Natural killer cell (primary cell): ENCODE measurements at regions not wholly inside any gene's neighbourhood (a gene's known extent, or its start where the extent isn't known, plus 50 kb on each side); places are given as distances from the start of the nearest gene placed in this dataset.

Source experiments
- ATAC-seq, 3 donors: fragments of 150-1000 bp in 2 of 3; fragments of 200-7000 bp in 1 of 3; cut with Tn5 transposase; 1 replicate in 1 of 3; 2 replicates in 2 of 3; pipeline ENCODE4 v1.10.0; 2021; ENCODE audit warnings: mild to moderate bottlenecking in 2 of 3, moderate library complexity in 2 of 3
- DNase-seq, 2 donors: peaks; one replicate each; pipeline versions ENCODE4 v3.0.0 to v3.0.0-alpha.2; 2013 to 2021; ENCODE audit warnings: mixed read lengths in 1 of 2
- H3K27ac ChIP-seq: one replicate; pipeline ENCODE4 v1.5.1; 2013; ENCODE audit warnings: mild to moderate bottlenecking, low read length
- H3K27me3 ChIP-seq: one replicate; pipeline ENCODE4 v1.6.1; 2013; ENCODE audit warnings: low read length; ENCODE audit not compliant: control insufficient read depth, insufficient read depth
- H3K36me3 ChIP-seq: one replicate; pipeline ENCODE4 v1.6.1; 2013; ENCODE audit warnings: low read length; ENCODE audit not compliant: control insufficient read depth, insufficient read depth
- H3K4me1 ChIP-seq: one replicate; pipeline ENCODE4 v1.6.1; 2013; ENCODE audit warnings: low read length; ENCODE audit not compliant: control insufficient read depth, insufficient read depth
- H3K4me3 ChIP-seq: one replicate; pipeline ENCODE4 v1.5.1; 2013; ENCODE audit warnings: low read length
- H3K9me3 ChIP-seq: one replicate; pipeline ENCODE4 v1.6.1; 2013; ENCODE audit warnings: low read length; ENCODE audit not compliant: control insufficient read depth, insufficient read depth
- H3K27ac Mint-ChIP-seq, 2 donors: one replicate each; pipeline ENCODE4 v1.8.0; 2022; ENCODE audit warnings: mild to moderate bottlenecking in 2 of 2, mixed read lengths in 2 of 2, moderate library complexity in 1 of 2
- H3K27me3 Mint-ChIP-seq, 2 donors: one replicate each; pipeline ENCODE4 v1.8.0; 2022; ENCODE audit warnings: low read depth in 2 of 2, mixed read lengths in 2 of 2
- H3K36me3 Mint-ChIP-seq: one replicate; pipeline ENCODE4 v1.8.0; 2022; ENCODE audit warnings: mixed read lengths
- H3K4me1 Mint-ChIP-seq, 2 donors: one replicate each; pipeline ENCODE4 v1.8.0; 2022; ENCODE audit warnings: mixed read lengths in 2 of 2
- H3K4me3 Mint-ChIP-seq: one replicate; pipeline ENCODE4 v1.8.0; 2022; ENCODE audit warnings: mild to moderate bottlenecking, moderate library complexity, mixed read lengths
- H3K9me3 Mint-ChIP-seq, 2 donors: one replicate each; pipeline ENCODE4 v1.8.0; 2022; ENCODE audit warnings: mixed read lengths in 2 of 2
- WGBS: methylation state at CpG from one replicate; pipeline ENCODE4 v1.1.7; 2013; ENCODE audit warnings: missing lambda C conversion rate; ENCODE audit not compliant: insufficient coverage; 5-methylcytosine and 5-hydroxymethylcytosine counted together
- intact Hi-C: fragments of 100-400 bp; cut with micrococcal nuclease; formaldehyde crosslinking; loops from one replicate; pipeline ENCODE4 v1.14.2; 2022
- TF ChIP-seq, protein P1 (sequence below): fragments of 200-600 bp; IDR thresholded peaks from one replicate; pipeline ENCODE4 v1.8.0; 2022; ENCODE audit warnings: antibody characterized with exemption

DNA sequence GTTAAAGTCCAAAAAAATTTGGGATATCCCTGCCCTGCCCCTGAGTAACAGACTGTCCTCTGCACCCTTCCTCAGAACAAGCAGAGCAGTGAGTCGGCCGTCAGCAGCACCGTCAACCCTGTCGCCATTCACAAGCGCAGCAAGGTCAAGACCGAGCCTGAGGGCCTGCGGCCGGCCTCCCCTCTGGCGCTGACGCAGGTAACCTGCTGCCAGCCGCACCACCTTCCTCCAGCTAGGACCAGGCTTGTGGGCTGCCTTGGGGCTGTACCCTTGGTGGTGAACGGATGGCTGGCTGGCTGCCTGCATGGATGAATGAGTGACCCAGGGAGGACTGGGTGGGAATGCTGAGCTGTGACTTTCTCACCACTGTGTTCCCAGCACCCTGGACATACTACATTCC, 236.2 kb downstream of the GLI2 start:
- Mint-ChIP-seq H3K9me3 (no peaks in the 10 kb centered on the region), H3K27ac (no peak overlapping the region), H3K36me3 (no peaks in the 10 kb centered on the region), H3K4me1 (no peaks in the 10 kb centered on the region), H3K4me3 (no peak overlapping the region), H3K27me3 (no peaks in the 10 kb centered on the region)
- TF ChIP-seq, protein P1, sequence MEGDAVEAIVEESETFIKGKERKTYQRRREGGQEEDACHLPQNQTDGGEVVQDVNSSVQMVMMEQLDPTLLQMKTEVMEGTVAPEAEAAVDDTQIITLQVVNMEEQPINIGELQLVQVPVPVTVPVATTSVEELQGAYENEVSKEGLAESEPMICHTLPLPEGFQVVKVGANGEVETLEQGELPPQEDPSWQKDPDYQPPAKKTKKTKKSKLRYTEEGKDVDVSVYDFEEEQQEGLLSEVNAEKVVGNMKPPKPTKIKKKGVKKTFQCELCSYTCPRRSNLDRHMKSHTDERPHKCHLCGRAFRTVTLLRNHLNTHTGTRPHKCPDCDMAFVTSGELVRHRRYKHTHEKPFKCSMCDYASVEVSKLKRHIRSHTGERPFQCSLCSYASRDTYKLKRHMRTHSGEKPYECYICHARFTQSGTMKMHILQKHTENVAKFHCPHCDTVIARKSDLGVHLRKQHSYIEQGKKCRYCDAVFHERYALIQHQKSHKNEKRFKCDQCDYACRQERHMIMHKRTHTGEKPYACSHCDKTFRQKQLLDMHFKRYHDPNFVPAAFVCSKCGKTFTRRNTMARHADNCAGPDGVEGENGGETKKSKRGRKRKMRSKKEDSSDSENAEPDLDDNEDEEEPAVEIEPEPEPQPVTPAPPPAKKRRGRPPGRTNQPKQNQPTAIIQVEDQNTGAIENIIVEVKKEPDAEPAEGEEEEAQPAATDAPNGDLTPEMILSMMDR: no peak
- H3K9me3 ChIP-seq: no peaks in the 10 kb centered on the region
- ATAC-seq (no peak), DNase-seq (no peak)
- intact Hi-C loops: no loop called here
- H3K27me3 ChIP-seq: no peaks in the 10 kb centered on the region
- no peaks in the 10 kb centered on the region for H3K36me3 ChIP-seq
- H3K27ac ChIP-seq: no peak overlapping the region
- no peak overlapping the region for H3K4me3 ChIP-seq
- 95% methylated on average over 12 of the region's 12 CpGs for WGBS
- no peaks in the 10 kb centered on the region for H3K4me1 ChIP-seq

DNA sequence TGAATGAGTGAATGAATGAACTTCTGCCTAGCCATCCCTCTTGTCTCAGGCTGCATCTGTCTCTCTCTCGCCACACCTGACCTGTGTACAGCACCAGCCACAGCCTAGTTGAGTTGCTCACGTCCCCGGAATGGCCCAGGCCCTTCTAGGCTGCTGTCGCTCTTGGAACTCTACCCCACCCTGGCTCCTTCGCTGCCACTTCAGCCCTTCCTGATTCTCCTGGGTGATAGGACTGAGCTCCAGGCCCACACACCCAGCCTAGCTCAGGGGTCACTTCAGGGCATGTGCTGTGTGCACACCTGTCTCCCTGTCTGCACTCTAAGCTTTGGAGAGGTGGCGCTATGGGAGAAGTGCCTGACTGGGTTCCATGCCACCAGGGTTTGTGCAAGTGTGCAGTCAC, 236.6 kb downstream of the GLI2 start:
- no peaks in the 10 kb centered on the region for H3K9me3 Mint-ChIP-seq
- Histone ChIP-seq H3K36me3 (no peaks in the 10 kb centered on the region), H3K9me3 (no peaks in the 10 kb centered on the region), H3K27ac (no peak overlapping the region), H3K4me3 (no peak overlapping the region), H3K27me3 (no peaks in the 10 kb centered on the region), H3K4me1 (no peaks in the 10 kb centered on the region)
- 89% methylated on average over 5 of the region's 6 CpGs for WGBS
- no peaks in the 10 kb centered on the region for H3K36me3 Mint-ChIP-seq
- no peaks in the 10 kb centered on the region for H3K4me1 Mint-ChIP-seq
- no peak overlapping the region for H3K4me3 Mint-ChIP-seq
- H3K27ac Mint-ChIP-seq: no peak overlapping the region
- intact Hi-C loops: no loop called here
- TF ChIP-seq, protein P1: no peak
- DNase-seq (no peak), ATAC-seq (no peak)
- H3K27me3 Mint-ChIP-seq: no peaks in the 10 kb centered on the region

DNA sequence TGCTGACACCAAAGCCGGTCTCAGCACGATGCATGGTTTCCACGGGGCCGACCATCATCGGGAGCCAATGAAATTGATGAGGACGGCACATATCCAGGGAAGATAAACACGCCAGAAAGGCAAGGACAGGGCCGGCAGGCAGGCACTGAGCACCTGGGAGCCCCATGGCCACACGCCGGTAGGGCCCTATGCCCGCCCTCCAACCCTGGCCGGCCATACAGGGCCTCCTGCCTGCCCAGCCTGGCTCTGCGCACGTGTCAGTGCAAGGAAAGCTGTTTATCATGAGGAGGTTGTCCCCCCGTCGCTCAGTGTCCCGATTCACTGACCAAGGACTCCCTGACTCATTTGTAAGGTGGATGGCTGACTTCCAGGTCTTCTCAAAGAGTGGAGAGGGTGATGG, 237.5 kb downstream of the GLI2 start:
- Mint-ChIP-seq H3K4me3 (no peak overlapping the region), H3K27ac (no peak overlapping the region), H3K36me3 (no peaks in the 10 kb centered on the region), H3K27me3 (no peaks in the 10 kb centered on the region), H3K4me1 (no peaks in the 10 kb centered on the region), H3K9me3 (no peaks in the 10 kb centered on the region)
- no peaks in the 10 kb centered on the region for H3K4me1 ChIP-seq
- H3K9me3 ChIP-seq: no peaks in the 10 kb centered on the region
- no peaks in the 10 kb centered on the region for H3K36me3 ChIP-seq
- TF ChIP-seq, protein P1: no peak
- H3K27ac ChIP-seq: no peak overlapping the region
- no peak overlapping the region for H3K4me3 ChIP-seq
- intact Hi-C loops: no loop called here
- no peak for DNase-seq
- 89% methylated on average over 17 of the region's 17 CpGs for WGBS
- no peak for ATAC-seq
- H3K27me3 ChIP-seq: no peaks in the 10 kb centered on the region

DNA sequence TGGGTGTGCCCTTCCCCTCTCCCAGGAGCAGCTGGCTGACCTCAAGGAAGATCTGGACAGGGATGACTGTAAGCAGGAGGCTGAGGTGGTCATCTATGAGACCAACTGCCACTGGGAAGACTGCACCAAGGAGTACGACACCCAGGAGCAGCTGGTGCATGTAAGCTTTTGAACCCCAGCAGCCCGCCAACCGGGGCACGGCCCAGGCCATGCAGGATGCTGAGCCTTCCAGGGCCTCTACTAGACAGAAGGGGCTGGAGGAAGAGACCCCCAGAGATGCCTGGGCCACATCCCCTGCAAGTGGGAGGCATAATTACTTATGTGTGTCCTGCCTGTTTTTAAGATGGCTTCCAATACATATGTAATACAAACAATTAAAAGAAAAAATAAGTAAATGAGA, 239.3 kb downstream of the GLI2 start:
- ATAC-seq: no peak
- Mint-ChIP-seq H3K27ac (no peak overlapping the region), H3K27me3 (no peaks in the 10 kb centered on the region), H3K9me3 (no peaks in the 10 kb centered on the region), H3K4me1 (no peaks in the 10 kb centered on the region), H3K36me3 (no peaks in the 10 kb centered on the region), H3K4me3 (no peak overlapping the region)
- no peak overlapping the region for H3K4me3 ChIP-seq
- 91% methylated on average over 4 of the region's 4 CpGs for WGBS
- TF ChIP-seq, protein P1: no peak
- DNase-seq: no peak
- H3K27ac ChIP-seq: no peak overlapping the region
- H3K27me3 ChIP-seq: no peaks in the 10 kb centered on the region
- no peaks in the 10 kb centered on the region for H3K36me3 ChIP-seq
- H3K9me3 ChIP-seq: no peaks in the 10 kb centered on the region
- intact Hi-C loops: no loop called here
- no peaks in the 10 kb centered on the region for H3K4me1 ChIP-seq
